ENCODE measurements at regions not wholly inside any gene's neighbourhood (a gene's known extent, or its start where the extent isn't known, plus 50 kb on each side); places are given as distances from the start of the nearest gene placed in this dataset.
"Not testable (repeated sequence)": the region's sequence is repeated elsewhere in the genome, so short reads cannot be mapped to it uniquely, and the experiment has no call there.

GRCh38 chr3:157618075-157618760 is 115.0 kb upstream of the VEPH1 start:
- DNase-seq: no peak

- peak; percentile 73 for DNase-seq
Measured at GRCh38 chr3:157614896-157615295, 111.7 kb upstream of the VEPH1 start.

DNA sequence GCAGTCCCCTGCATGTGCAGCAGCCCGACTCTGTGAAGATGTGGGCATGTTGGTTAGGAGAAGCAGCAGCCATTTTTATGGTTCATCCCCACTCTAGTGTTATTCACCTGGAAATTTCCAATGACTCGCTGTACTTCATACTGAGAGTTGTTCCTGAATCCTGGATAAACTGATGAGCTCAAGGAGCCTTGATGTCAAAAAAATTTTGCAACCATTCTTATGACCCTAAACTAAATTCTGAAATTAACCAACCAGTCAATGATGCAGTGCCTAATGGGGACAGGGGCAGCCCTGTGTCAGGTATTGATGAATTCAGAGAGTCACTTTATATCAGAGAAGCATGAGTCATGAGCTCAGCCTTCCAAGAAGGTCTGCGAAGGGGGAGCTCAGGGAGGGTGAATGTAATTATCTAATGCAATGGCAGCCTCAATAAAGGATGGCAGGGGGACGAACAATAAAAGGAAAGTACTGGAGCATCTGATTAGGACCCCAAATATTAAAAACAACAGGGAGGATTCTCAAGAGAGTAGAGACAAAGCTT is 108.4 kb upstream of the VEPH1 start:
- DNase-seq: no peak

- DNase-seq: no peak
Measured at GRCh38 chr3:157610876-157611535, 107.8 kb upstream of the VEPH1 start.

DNA sequence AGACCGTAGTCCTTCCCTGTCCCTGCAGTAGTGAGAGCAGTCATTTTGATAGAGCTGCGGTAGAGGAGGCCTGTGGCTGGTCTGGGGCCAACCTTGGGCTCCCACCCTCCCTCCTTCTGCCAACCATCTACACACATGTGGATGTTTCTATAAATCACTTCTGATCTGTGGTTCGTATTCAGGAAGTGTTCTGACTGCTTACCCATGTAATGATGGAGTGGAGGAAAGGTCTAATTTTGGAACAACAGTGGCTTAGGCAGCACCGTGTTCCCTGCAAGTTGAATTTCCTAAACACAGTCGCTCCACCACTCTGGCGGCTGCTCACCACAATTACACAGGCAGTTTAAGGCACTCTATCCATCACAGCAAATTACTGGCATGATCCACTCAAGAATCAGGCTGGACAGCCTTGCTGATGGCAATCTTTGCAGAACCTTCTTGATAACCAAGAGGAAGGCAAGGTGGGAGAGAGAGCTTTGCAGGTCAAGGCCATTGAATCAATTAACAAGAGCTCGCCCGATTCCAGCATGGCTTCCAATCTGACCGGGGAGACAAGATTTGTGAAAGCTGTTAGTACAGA is 104.7 kb upstream of the VEPH1 start:
- peak; percentile 43 for DNase-seq

GRCh38 chr3:157606852-157607197 is 103.6 kb upstream of the VEPH1 start:
- DNase-seq: no peak

DNA sequence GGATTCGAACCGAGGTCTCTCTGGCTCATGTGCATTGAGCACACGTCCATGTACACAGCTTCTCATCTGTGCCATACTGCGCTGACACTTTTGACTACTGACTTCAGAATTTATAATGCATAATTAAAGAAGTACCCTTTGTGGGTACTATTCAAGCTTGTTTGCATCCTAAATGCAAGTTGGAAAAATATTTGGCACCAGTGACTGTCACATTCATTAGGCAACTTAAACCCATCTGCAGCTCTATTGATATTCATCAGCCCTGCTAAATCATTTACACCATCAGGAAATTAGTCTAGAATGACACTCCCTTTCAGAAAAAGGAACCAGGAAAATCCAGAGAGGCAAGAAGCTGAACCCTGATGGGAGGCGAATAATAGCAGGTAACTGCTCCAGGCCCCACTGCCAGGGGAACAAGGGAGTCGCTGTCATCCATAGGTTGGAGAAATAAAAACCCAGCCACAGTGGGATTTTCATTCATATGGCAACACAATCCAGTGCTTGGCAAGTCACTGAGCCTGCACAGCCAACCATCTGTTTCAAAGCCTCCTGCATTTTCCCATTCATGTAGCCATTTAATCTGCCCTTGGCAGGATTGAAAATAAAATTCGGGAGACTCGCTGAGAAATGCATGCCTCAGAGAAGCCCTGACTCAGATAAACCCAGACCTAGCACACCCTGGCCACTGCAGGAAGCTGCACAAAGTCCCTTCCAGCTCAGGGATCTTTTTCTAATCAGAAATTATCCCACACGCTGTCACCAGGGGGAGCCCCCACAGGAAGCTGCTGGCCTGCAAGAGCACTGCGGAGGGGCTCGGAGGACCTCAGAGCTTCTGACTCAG is 103.0 kb upstream of the VEPH1 start:
- DNase-seq: peak; percentile 95

DNA sequence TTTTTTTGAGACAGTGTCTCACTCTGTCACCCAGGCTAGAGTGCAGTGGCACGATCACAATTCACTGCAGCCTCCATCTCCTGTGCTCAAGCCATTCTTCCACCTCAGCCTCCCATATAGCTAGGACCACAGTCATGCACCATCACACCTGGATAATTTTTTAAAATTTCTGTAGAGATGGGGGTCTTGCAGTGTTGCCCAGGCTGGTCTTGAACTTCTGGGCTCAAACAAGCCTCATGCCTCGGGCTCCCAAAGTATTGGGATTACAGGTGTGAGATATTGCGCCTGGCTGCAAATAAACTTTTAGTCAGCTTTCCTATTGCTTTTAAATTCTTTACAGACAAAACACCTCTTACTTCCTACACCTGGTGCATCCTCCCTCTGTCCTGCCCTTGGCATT is 102.1 kb upstream of the VEPH1 start:
- no peak for DNase-seq

DNA sequence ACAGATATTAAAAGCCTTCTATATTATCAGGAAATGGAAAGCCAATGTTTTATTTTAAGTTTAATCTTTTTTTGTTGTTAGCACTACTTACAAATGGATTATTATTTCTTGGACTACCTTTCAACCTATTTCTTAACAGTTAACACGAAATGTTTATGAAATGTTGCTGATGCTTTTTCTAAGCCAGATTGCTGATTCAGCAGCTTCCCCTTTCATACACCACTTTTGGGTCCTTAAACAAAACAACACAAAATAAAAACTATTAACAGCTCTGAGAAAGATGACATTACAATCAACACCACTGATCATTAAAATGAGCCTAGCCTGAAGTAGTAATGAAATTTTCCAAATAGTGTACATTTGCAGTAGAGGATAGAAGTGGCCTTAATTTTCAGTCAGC is 99.2 kb upstream of the VEPH1 start:
- DNase-seq: no peak

GRCh38 chr3:157595259-157595658 is 92.0 kb upstream of the VEPH1 start:
- no peak for DNase-seq

DNA sequence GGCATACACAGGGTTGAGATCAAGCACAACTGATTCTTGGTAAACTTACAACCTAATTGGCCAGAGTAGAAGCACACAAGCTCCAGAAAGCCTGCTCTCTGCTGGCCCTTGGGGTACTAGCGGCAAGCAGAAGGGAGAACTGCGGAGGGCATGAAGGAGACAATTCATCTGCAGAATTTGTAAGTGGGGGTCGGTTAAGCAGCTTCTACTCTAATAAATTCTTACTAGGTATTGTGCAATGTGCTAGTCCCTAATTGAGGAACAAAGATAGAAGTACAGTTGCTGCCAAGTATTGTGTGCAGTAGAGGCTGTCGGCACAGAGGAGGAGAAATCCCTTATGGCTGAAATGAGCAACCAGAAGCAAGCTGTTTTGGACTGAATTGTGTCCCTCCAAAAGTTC is 91.2 kb upstream of the VEPH1 start:
- DNase-seq: no peak

- DNase-seq: no peak
Measured at GRCh38 chr3:157592769-157593168, 89.6 kb upstream of the VEPH1 start.

DNA sequence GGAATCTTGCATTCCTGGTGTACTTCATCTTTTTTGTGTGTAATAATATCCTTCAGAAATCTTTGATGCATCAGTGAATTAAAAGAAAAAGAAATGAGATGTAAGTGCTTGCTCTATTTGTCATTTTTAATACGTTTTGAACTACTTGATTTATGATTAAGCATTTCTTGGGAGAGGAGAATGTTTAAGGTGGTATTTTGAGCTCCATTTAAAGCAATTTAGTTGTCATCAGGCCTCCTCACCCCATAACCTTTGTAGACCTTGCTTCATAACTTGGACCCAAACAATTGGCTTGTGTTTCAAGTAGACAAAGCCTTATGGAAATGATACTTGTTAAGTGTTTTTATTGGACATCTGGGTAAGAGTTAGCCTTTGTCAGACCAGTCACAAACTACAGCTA is 87.1 kb upstream of the VEPH1 start:
- DNase-seq: no peak

DNA sequence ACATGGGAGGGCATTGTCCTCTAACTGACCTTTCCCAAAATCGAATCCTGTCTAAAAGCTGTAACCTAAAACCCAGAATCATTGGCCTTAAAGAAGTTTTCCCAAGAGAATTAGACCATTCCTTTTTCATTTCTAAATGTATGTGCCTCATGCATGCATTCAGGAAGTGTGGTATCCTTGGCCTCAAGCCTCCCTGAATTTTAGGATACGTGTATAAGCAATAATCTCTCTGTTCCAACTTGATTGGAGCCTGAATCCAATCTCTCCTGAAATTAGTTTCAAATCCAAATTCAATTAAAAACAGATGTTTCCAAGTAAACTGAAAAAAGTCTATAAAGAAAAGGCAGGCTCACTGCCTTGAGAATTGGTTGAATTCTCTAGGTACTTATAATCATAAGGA is 86.0 kb upstream of the VEPH1 start:
- DNase-seq: no peak

DNA sequence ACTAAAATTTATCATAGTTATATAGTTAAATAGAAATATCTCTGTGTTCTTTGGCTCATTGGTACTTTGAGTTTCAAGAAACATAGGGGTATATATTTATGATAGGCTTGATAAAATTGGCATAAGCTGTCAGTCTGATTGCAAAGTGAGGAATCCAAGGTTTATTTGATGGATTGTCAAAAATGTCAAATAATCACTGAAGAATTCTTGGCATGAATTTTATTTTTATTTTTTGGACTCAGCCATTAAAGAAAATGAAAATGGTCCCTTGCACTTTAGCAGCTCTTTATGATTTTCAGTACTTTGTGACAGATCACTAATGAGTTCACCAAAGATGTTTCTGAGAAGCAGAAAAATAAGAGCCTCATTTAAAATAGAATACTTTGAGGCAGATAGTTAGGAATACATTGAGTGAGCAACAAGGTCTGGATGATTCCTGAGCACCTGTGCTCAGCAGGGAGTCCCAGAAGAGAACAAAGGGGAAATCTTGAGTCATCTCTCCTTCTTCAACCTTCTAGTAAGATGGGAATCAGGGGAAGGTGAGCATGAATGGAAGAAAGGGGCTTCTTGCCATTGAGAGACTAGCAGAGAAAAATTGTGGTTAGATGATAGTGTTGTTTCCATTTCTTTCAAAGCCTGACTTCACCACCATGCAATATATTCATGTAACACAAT is 85.3 kb upstream of the VEPH1 start:
- DNase-seq: no peak

- DNase-seq: no peak
Measured at GRCh38 chr3:157586293-157586692, 83.1 kb upstream of the VEPH1 start.

DNA sequence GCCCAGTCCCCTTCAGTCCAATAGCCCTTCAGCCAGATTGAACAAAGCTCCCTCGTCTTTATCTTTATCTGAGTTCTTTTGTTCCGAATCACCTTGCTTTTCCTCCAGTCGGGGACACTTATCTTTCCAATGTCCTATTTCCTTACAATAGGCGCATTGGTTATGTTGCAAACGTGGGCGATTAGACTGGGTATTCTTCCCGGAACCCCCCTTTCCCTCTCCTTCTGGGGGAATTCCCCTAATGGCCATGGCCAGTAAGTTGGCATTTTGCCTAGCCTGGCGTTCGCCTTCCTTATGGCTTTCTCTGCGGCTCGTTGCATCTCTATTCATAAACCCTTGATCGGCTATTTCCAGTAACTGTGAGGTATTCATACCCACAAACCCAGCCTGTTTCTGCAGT is 82.2 kb upstream of the VEPH1 start:
- DNase-seq: no peak

GRCh38 chr3:157582637-157582973 is 79.4 kb upstream of the VEPH1 start:
- no peak for DNase-seq

- not testable (repeated sequence) for DNase-seq
Measured at GRCh38 chr3:157581956-157582636, 78.9 kb upstream of the VEPH1 start.

DNA sequence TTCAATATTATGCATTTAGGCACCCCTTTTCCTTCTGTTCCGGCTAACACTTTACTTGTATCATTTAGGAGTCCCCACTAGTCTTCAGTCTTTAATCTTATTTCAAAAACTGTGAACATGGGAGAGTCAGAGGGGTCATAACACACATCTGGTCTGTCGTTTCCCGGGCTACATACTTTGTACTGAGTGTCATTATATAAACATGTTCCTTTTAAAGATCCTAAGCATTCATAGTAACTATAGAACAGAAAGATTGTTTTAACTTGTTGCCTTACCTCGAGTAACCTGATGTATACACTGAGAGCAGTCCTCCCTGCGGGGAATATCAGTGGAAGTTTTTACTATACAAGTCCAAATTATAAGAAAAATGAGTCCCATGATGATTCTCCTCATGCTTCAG is 78.2 kb upstream of the VEPH1 start:
- no peak for DNase-seq

- no peak for DNase-seq
Measured at GRCh38 chr3:157578181-157578580, 75.0 kb upstream of the VEPH1 start.

GRCh38 chr3:157574531-157574930 is 71.3 kb upstream of the VEPH1 start:
- DNase-seq: no peak

Measured in islet precursor cell (in vitro differentiated cells).